Muscle of leg (tissue), 3 donors: ENCODE measurements at regions not wholly inside any gene's neighbourhood (a gene's known extent, or its start where the extent isn't known, plus 50 kb on each side); places are given as distances from the start of the nearest gene placed in this dataset.

Experiments used
- DNase-seq: peaks from one replicate; pipeline ENCODE4 v3.0.0; 2013
- H3K27ac ChIP-seq: one replicate; pipeline ENCODE4 v1.5.1; 2013; ENCODE audit warnings: mild to moderate bottlenecking, low read length, control low read depth
- H3K27me3 ChIP-seq: one replicate; pipeline ENCODE4 v1.6.1; 2013; ENCODE audit warnings: low read length; ENCODE audit not compliant: control insufficient read depth, insufficient read depth
- H3K36me3 ChIP-seq: one replicate; pipeline ENCODE4 v1.6.1; 2013; ENCODE audit warnings: low read length; ENCODE audit not compliant: control insufficient read depth, insufficient read depth
- H3K4me1 ChIP-seq: one replicate; pipeline ENCODE4 v1.6.1; 2013; ENCODE audit warnings: low read length; ENCODE audit not compliant: control insufficient read depth, insufficient read depth
- H3K4me3 ChIP-seq: one replicate; pipeline ENCODE4 v1.5.1; 2013; ENCODE audit warnings: low read length, control low read depth
- H3K9me3 ChIP-seq: replicated peaks from 2 replicates; pipeline ENCODE4 v1.6.1; 2013; ENCODE audit warnings: low read depth, low read length; ENCODE audit not compliant: control insufficient read depth
- WGBS: methylation state at CpG from one replicate; pipeline ENCODE4 v1.1.5; 2013; ENCODE audit warnings: missing lambda C conversion rate; ENCODE audit not compliant: insufficient coverage; 5-methylcytosine and 5-hydroxymethylcytosine counted together

- H3K36me3 ChIP-seq, result no peaks in the 10 kb centered on the region
- H3K27ac ChIP-seq, result no peak overlapping the region
- H3K9me3 ChIP-seq, result peaks cover 2% of the 10 kb centered on the region
- DNase-seq, result no peak
- H3K4me1 ChIP-seq, result peaks cover 12% of the 10 kb centered on the region
- peaks cover 2% of the 10 kb centered on the region for H3K27me3 ChIP-seq
- H3K4me3 ChIP-seq, result no peak overlapping the region
- 75% methylated on average over 2 of the region's 9 CpGs for WGBS
These were observed 334.2 kb downstream of the CD83 start for GRCh38 chr6:14451594-14452374.

- peaks cover 12% of the 10 kb centered on the region for H3K4me1 ChIP-seq
- H3K9me3 ChIP-seq, result peaks cover 2% of the 10 kb centered on the region
- no peaks in the 10 kb centered on the region for H3K36me3 ChIP-seq
- H3K27ac ChIP-seq, result no peak overlapping the region
- WGBS, result 78% methylated on average over 11 of the region's 17 CpGs
- H3K4me3 ChIP-seq, result no peak overlapping the region
- H3K27me3 ChIP-seq, result peaks cover 2% of the 10 kb centered on the region
- DNase-seq, result no peak
These were observed 335.3 kb downstream of the CD83 start for GRCh38 chr6:14452567-14453527.

DNA sequence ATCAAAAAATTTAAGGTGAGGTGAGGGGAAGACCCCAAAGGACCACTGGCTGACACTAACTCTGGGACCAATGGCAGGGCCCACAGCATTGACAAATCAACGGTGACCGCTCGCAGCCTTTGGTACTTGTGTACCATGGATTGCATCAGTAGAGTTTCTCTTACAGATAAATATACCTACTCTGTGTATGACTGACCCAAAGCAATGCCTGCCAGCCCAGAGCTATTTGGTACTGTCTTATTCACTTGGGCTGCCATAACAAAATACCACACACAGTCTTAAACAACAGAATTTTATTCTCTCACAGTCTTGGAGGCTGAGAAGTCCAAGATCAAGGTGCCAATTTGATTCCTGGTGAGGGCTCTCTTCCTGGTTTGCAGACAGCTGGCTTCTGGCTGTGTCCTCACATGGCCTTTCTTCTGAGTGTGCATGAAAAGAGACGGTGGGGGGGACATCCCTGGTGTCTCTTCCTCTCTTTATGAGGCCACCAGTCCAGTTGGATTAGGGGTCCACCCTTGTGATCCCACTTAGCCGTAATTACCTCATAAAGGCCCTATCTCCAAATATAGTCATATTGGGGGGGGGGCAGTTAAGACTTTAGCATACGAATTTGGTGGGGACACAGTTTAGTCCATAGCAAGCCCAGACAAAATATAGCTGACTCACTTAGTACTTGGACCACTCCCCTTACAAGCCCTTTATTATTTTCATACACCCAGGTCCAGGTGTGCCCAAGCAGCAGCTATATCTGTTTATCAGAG, 336.3 kb downstream of the CD83 start:
- no CpG with 5 or more reads among the region's 6 CpGs for WGBS
- no peaks in the 10 kb centered on the region for H3K9me3 ChIP-seq
- H3K36me3 ChIP-seq, result no peaks in the 10 kb centered on the region
- no peak for DNase-seq
- H3K27me3 ChIP-seq, result peaks cover 2% of the 10 kb centered on the region
- peaks cover 12% of the 10 kb centered on the region for H3K4me1 ChIP-seq
- H3K4me3 ChIP-seq, result no peak overlapping the region
- no peak overlapping the region for H3K27ac ChIP-seq

GRCh38 chr6:14454473-14454775, 336.9 kb downstream of the CD83 start:
- H3K9me3 ChIP-seq, result no peaks in the 10 kb centered on the region
- no peak overlapping the region for H3K27ac ChIP-seq
- no peaks in the 10 kb centered on the region for H3K36me3 ChIP-seq
- 82% methylated on average over 3 of the region's 4 CpGs for WGBS
- peaks cover 2% of the 10 kb centered on the region for H3K27me3 ChIP-seq
- peaks cover 12% of the 10 kb centered on the region for H3K4me1 ChIP-seq
- H3K4me3 ChIP-seq, result no peak overlapping the region
- DNase-seq, result no peak

- Histone ChIP-seq H3K27me3 (peaks cover 2% of the 10 kb centered on the region), H3K4me1 (peaks cover 4% of the 10 kb centered on the region), H3K4me3 (no peak overlapping the region), H3K9me3 (no peaks in the 10 kb centered on the region), H3K27ac (no peak overlapping the region), H3K36me3 (no peaks in the 10 kb centered on the region)
- WGBS, result 100% methylated on average over 1 of the region's 3 CpGs
- no peak for DNase-seq
These were observed 337.9 kb downstream of the CD83 start for GRCh38 chr6:14455427-14455826.

DNA sequence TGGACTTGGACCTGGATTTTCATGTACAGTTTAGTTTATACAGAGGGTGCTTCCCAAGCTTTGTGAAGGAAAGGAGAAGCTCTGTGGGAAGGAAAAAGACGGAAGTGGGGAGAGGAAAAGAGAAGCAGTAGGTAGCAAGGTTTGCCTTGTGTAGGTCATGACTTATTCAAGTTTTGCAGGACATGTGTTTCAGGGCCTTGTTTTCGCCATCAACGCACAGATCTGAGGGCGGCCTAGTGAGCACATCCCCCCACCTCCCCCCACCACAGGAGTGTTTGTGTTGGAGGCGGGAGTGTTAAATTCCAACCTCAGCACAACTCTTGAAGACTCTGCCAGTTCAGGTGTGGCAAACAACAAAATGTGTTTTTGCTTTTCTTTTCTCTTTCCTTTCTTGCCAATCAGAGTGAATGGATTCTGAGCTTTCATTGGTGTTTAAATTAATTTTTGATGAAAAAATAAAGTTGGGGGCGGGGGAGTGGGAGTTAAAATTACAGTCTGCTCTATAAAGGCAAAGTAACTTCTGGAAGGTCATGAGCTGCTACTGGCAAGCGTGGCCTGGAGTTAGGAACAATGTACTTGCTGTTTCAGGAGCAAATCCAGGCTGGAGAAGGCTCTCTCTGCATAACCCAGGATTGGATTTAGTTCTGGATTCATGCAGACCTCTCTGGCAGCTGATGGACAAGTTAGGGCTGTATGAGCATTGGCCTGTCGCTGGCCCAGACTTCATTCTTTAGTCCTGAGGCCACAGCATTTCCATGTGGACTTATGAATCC, 338.5 kb downstream of the CD83 start:
- Histone ChIP-seq H3K4me3 (no peak overlapping the region), H3K36me3 (no peaks in the 10 kb centered on the region), H3K9me3 (no peaks in the 10 kb centered on the region), H3K27ac (no peak overlapping the region), H3K27me3 (peaks cover 2% of the 10 kb centered on the region), H3K4me1 (peaks cover 4% of the 10 kb centered on the region)
- DNase-seq, result no peak
- WGBS, result 63% methylated on average over 2 of the region's 8 CpGs

DNA sequence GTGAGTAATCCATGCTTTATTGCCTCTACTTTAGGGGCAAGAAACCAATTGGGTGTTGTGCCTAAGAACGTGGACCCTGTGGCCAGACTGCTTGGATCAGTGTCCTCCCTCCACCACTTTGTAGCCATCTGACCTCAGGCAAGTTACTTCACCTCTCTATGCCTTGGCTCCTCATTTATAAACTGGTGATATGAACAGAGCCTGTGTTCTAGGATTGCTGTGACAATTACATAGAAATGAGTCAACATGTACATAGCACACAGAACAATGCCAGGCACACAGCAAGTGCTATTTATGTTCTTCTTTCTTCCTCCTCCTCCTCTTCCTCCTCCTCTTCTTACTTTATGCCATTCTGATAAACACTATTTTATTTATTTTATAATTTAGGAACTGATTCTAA, 339.4 kb downstream of the CD83 start:
- Histone ChIP-seq H3K4me1 (peaks cover 4% of the 10 kb centered on the region), H3K27me3 (no peaks in the 10 kb centered on the region), H3K36me3 (no peaks in the 10 kb centered on the region), H3K4me3 (no peak overlapping the region), H3K27ac (no peak overlapping the region), H3K9me3 (no peaks in the 10 kb centered on the region)
- no CpG with 5 or more reads among the region's 1 CpG for WGBS
- DNase-seq, result no peak

DNA sequence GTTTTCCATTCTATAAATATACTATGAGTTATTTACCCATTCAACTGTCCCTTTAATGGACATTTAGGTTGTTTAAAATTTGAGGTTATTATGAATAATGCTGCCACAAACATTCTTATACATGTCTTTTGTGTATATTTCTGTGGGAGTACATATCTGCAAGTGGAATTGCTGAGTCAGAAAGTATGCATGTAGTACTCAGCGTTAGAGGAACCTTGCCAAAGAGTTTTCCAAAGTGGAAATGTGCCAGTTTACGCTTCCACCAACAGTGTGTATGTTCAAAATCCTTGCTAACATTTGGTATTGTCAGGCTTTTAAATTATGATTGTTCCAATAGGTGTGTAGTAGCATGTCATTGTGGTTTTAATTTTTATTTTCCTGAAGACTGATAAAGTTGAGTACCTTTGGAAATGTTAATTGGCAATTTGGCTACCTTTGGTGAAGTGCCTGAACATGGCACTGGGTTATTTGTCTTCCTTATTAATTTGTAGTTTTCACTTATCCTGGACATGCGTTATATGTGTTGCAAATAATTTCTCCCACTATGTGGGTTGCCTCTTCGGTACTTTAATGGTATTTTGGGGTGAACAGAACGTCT, 341.2 kb downstream of the CD83 start:
- Histone ChIP-seq H3K4me3 (no peak overlapping the region), H3K36me3 (no peaks in the 10 kb centered on the region), H3K4me1 (peaks cover 3% of the 10 kb centered on the region), H3K27ac (no peak overlapping the region), H3K9me3 (no peaks in the 10 kb centered on the region), H3K27me3 (no peaks in the 10 kb centered on the region)
- whole genome bisulfite sequencing, result 47% methylated on average over 2 of the region's 5 CpGs
- peak; percentile 60 for DNase-seq

GRCh38 chr6:14459315-14459714, 341.7 kb downstream of the CD83 start:
- Histone ChIP-seq H3K4me3 (no peak overlapping the region), H3K4me1 (peaks cover 3% of the 10 kb centered on the region), H3K27me3 (no peaks in the 10 kb centered on the region), H3K27ac (no peak overlapping the region), H3K9me3 (no peaks in the 10 kb centered on the region), H3K36me3 (no peaks in the 10 kb centered on the region)
- no peak for DNase-seq
